ENCODE measurements at regions not wholly inside any gene's neighbourhood (a gene's known extent, or its start where the extent isn't known, plus 50 kb on each side); places are given as distances from the start of the nearest gene placed in this dataset.
A peak's percentile ranks its signal among the peaks of the same experiment; 100 is the strongest.

DNA sequence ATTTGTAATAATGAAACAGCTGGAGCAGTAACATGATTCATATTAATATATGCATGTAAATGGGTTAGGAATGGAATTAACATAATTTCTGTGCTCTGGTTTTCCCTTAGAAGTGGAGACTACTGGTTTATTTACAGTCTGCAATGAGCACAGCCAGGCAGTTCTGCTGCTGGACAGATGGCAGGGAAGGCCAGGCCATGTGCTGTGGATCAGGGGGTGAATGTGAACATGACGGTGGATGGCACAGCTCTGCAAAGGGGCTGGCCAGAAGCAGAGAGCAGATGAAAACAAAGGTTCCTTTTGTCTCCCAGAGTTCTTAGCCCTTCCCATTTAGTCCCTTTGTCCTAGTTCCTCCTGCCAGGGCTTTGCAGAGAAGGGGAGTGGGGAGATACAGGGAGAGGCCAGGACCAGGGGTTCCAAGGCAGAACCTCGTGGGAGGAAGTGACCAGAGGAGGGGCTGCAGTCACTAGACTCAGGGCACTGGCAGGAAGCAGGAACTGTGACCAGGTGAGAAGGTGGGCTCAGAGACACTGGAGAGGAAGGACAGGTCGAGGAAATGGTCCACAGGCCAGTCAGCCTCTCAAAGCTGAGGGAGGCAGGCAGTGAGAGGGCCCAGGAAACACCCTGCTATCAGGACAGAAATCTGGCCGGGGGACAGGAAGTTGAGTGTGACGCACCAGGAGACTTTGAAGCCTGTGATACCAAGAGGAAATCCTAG, 112.9 kb upstream of the ATP8B1 start:
- DNase-seq (ENCODE audit: low spot score), result peak; percentile 16

DNA sequence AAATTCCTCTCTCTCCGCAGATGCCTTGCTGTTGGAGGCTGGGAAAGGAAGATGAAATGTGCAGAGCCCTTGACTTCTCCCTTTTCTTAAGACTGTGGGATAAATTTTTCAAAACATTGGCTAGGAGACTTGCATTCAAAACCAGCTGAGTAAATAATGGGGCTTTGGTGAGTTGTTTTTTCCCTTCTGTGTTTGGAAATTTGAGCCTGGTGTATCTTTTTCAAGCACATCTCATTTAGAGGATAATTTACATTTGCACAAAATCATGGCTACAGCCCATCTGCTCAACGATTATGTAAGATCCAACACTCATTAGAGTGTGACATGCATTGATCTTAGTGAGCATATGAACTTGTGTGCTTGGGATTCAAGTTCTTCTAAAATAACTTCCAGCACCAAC, 112.1 kb upstream of the ATP8B1 start:
- no peak for DNase-seq (ENCODE audit: low spot score)

- DNase-seq (ENCODE audit: low spot score), result no peak
Measured at GRCh38 chr18:57913686-57914085, 110.6 kb upstream of the ATP8B1 start.

DNA sequence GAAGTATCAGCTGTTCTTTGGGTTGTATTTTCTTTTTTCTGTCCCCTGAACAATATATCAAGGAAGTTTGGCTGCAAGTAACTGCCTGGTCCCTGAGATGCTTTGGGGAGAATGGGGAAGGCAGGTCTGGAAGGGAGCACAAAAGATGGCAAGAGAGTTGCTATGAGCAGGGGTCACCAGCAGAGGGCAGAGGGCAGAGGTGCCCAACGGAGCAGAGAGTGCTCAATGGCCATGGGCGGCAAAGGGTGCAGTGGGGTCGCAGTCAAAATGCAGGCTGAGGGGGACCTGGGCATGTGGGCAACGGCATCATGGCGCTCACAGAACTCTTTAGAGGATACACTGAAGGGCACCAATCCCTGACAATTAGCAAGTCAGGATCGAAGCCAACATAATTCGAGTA, 107.7 kb upstream of the ATP8B1 start:
- no peak for DNase-seq (ENCODE audit: low spot score)

- DNase-seq (ENCODE audit: low spot score), result no peak
Measured at GRCh38 chr18:57910134-57910533, 107.0 kb upstream of the ATP8B1 start.

GRCh38 chr18:57909620-57910019, 106.5 kb upstream of the ATP8B1 start:
- no peak for DNase-seq (ENCODE audit: low spot score)

GRCh38 chr18:57908092-57908491, 105.0 kb upstream of the ATP8B1 start:
- no peak for DNase-seq (ENCODE audit: low spot score)

DNA sequence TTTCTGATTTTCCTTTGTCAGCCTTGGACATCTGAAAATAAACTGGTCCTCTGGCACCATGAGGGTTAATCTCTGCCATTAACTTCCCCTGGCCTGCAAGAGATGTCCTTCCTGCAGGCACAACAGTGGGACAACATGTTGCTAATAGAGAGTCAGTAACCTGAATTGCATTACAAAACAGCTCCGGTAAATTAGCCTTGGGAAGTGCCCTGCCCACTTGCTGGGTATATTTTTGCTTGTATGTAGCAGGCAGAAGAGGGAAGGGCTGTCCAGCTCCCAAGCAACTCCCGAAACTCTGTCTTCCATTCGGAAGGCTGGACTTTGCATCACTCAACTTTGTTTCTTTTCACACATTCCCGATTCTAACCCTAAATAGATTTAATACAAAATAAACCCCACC, 104.4 kb upstream of the ATP8B1 start:
- no peak for DNase-seq (ENCODE audit: low spot score)

GRCh38 chr18:57906852-57907251, 103.7 kb upstream of the ATP8B1 start:
- DNase-seq (ENCODE audit: low spot score), result no peak

GRCh38 chr18:57904535-57904934, 101.4 kb upstream of the ATP8B1 start:
- DNase-seq (ENCODE audit: low spot score), result no peak

DNA sequence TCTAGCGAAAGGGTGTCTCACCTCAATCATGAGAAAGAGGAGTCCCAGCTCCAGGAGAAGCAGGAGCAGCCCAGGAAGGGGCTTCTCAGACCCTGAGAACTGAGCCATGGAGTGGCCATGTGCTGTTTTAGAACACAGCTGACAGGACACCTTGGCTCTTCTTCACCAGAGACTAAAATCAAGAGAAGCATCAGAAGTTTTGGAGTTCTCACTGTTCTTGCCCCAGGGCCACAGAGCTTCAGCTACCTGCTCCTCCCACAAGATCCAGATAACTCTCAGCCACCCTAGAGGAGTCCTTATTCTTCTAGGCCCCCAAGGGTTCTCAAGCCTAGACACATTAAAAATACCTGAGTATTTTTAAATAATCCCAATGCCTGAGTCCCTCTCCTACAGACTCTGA, 99.6 kb upstream of the ATP8B1 start:
- no peak for DNase-seq (ENCODE audit: low spot score)

- peak; percentile 16 for DNase-seq (ENCODE audit: low spot score)
Measured at GRCh38 chr18:57901825-57902589, 98.9 kb upstream of the ATP8B1 start.

DNA sequence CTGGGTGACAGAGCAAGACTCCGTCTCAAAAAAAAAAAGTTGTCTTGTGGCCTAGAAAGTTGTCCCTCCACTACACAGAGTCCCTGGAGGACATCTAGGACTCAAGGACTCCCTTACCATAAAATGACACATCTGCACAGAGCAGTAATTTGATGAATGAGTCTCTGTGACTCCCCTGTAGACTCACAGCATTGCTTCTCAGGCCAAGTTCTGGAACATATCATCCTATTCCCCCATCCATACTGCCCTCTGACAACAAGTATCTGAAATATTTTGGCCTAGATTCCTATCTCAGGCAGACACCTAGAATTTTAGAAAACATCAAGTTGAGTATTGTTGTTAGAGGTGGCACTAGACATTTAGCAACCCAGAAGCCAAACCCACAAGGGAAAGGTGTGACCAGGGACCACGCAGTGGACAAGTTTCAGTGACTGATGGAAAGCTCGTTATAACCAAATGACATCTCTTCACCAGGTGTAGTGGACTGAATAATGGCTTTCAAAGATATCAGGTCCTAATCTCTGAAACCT, 97.9 kb upstream of the ATP8B1 start:
- no peak for DNase-seq (ENCODE audit: low spot score)

GRCh38 chr18:57898506-57899124, 95.5 kb upstream of the ATP8B1 start:
- peak; percentile 8 for DNase-seq (ENCODE audit: low spot score)

GRCh38 chr18:57895182-57895581, 92.1 kb upstream of the ATP8B1 start:
- no peak for DNase-seq (ENCODE audit: low spot score)

GRCh38 chr18:57891707-57892391, 88.7 kb upstream of the ATP8B1 start:
- DNase-seq (ENCODE audit: low spot score), result no peak

- no peak for DNase-seq (ENCODE audit: low spot score)
Measured at GRCh38 chr18:57890266-57890665, 87.2 kb upstream of the ATP8B1 start.

DNA sequence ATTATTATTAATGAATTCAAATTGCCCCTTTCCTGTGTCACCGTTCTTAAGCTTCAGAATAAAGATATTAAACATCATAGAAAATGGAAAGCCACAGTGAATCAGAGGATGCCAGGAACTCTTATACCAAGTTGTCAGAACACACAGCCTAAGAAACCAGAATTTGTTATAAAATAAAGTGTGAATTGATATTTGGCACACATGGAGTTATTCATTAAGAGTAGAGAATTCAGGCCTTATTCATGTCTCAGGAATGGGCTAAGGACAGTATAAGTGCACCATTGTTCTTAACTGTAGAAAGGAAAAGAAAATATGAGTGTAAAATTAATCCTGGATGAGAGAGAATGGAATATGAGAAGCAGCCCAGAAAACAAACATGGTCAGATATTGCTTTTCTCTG, 86.7 kb upstream of the ATP8B1 start:
- no peak for DNase-seq (ENCODE audit: low spot score)

DNA sequence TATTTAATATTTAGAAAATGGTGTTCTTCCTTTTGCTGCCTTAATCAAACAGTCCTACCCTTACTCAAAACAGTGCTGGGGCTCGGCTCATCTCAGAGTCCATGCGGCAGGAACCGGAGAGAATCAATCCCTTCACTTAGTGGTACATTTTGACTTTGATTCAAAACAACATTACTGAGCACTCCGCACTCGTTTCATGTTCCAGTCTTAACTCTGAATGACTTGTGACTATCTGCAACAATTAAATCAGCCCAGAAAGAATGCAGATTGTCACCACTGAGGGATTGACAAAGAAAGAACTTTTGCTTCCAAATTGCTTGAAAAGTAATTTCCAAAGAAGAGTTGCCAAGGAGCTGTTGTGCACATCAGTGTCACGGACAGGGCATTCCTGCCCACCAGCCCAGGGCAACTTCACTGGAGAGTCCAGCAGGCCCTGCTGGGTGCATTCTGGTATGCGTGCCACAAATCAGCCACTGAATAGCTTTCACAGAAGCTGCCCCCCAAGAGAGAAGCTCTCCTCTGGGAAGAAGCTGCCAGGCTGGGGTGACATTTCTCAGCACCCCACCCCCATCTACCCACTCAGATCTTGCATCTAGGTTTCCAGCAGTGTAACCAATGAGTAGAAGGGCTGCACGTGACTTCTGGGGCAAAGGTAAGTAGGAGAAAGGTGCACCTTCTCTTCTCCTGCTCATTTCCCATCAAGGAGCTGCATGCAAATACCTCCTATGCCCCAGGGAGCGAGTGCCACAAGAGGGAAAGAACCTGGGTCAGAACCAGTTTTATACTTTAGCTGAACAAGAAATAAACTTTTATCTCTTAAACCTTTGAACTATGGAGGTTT, 84.6 kb upstream of the ATP8B1 start:
- DNase-seq (ENCODE audit: low spot score), result no peak

DNA sequence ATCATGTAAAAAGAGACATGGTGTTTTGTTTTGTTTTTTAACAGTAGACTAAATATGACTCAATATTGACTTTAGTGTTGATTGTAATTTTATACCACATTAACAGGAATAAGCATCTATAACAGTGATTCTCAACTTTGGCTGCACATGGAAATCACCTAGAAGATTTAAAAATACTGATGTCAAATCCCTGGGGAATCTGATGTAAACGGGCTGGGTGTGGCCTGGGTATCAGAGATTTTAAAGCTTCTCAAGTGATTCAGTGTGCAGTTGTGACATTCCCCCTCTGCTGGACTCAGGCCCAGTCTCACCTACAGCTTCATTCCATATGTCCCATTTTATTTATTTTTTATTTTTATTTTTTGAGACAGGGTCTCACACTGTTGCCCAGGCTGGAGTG, 82.8 kb upstream of the ATP8B1 start:
- no peak for DNase-seq (ENCODE audit: low spot score)

- DNase-seq (ENCODE audit: low spot score), result no peak
Measured at GRCh38 chr18:57882465-57882864, 79.3 kb upstream of the ATP8B1 start.
